Prostate gland (tissue), 2 donors: ENCODE measurements at regions not wholly inside any gene's neighbourhood (a gene's known extent, or its start where the extent isn't known, plus 50 kb on each side); places are given as distances from the start of the nearest gene placed in this dataset.

Experiments used
- POLR2A ChIP-seq: fragments of 450-650 bp; IDR thresholded peaks from one replicate; pipeline ENCODE4 v1.6.1; 2016; ENCODE audit warnings: antibody characterized with exemption, mild to moderate bottlenecking
- POLR2AphosphoS5 ChIP-seq: sonication (generic); formaldehyde crosslinking; IDR thresholded peaks from one replicate; pipeline ENCODE4 v1.6.1; 2017; ENCODE audit warnings: antibody characterized with exemption
- TF ChIP-seq, protein P1 (sequence below), 4 experiments: fragments of 200-600 bp in 2 of 4; fragments of 450-650 bp in 2 of 4; sonication (generic) in 2 of 4; IDR thresholded peaks; 1 replicate in 3 of 4; 2 replicates in 1 of 4; pipeline ENCODE4 v1.5.1; 2016 to 2019; ENCODE audit warnings: antibody characterized with exemption in 4 of 4, mild to moderate bottlenecking in 2 of 4, moderate library complexity in 2 of 4

- TF ChIP-seq, protein P1, sequence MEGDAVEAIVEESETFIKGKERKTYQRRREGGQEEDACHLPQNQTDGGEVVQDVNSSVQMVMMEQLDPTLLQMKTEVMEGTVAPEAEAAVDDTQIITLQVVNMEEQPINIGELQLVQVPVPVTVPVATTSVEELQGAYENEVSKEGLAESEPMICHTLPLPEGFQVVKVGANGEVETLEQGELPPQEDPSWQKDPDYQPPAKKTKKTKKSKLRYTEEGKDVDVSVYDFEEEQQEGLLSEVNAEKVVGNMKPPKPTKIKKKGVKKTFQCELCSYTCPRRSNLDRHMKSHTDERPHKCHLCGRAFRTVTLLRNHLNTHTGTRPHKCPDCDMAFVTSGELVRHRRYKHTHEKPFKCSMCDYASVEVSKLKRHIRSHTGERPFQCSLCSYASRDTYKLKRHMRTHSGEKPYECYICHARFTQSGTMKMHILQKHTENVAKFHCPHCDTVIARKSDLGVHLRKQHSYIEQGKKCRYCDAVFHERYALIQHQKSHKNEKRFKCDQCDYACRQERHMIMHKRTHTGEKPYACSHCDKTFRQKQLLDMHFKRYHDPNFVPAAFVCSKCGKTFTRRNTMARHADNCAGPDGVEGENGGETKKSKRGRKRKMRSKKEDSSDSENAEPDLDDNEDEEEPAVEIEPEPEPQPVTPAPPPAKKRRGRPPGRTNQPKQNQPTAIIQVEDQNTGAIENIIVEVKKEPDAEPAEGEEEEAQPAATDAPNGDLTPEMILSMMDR (IDR thresholded peaks at IDR 0.05), result no peak
- TF ChIP-seq POLR2A, result no peak
- TF ChIP-seq POLR2AphosphoS5, result no peak
Measured at GRCh38 chr7:131035088-131035770, 292.4 kb upstream of the MKLN1 start.
